Nephron progenitor cell (in vitro differentiated cells): ENCODE measurements at regions not wholly inside any gene's neighbourhood (a gene's known extent, or its start where the extent isn't known, plus 50 kb on each side); places are given as distances from the start of the nearest gene placed in this dataset.

Experiments
- DNase-seq: peaks from one replicate; pipeline ENCODE4 v3.0.0; 2021
- H3K27ac Mint-ChIP-seq: 2 replicates; pipeline ENCODE4 v1.8.0; 2021; ENCODE audit warnings: mild to moderate bottlenecking, moderate library complexity, mixed read lengths
- H3K27me3 Mint-ChIP-seq: 2 replicates; pipeline ENCODE4 v1.8.0; 2021; ENCODE audit warnings: mild to moderate bottlenecking, low read depth, mixed read lengths; ENCODE audit not compliant: poor library complexity
- H3K36me3 Mint-ChIP-seq: 2 replicates; pipeline ENCODE4 v1.8.0; 2021; ENCODE audit warnings: low read depth, mixed read lengths
- H3K4me1 Mint-ChIP-seq: 2 replicates; pipeline ENCODE4 v1.8.0; 2021; ENCODE audit warnings: mixed read lengths
- H3K4me3 Mint-ChIP-seq: 2 replicates; pipeline ENCODE4 v1.8.0; 2021; ENCODE audit warnings: mild to moderate bottlenecking, moderate library complexity, mixed read lengths
- H3K9me3 Mint-ChIP-seq: 2 replicates; pipeline ENCODE4 v1.8.0; 2021; ENCODE audit warnings: mild to moderate bottlenecking, moderate library complexity, mixed read lengths
- CTCF ChIP-seq: fragments of 200-600 bp; sonication (generic); IDR thresholded peaks from 2 replicates; pipeline ENCODE4 v1.5.0; 2021; ENCODE audit warnings: antibody characterized with exemption

- no peak overlapping the region for H3K27ac Mint-ChIP-seq
- no peak for TF ChIP-seq CTCF
- peaks cover 9% of the 10 kb centered on the region for H3K4me1 Mint-ChIP-seq
- no peak for DNase-seq
- peaks cover 27% of the 10 kb centered on the region for H3K27me3 Mint-ChIP-seq
- peaks cover 15% of the 10 kb centered on the region for H3K9me3 Mint-ChIP-seq
- H3K36me3 Mint-ChIP-seq, result no peaks in the 10 kb centered on the region
- no peak overlapping the region for H3K4me3 Mint-ChIP-seq
Observed at GRCh38 chr10:123506455-123506854, 159.7 kb upstream of the GPR26 start.

DNA sequence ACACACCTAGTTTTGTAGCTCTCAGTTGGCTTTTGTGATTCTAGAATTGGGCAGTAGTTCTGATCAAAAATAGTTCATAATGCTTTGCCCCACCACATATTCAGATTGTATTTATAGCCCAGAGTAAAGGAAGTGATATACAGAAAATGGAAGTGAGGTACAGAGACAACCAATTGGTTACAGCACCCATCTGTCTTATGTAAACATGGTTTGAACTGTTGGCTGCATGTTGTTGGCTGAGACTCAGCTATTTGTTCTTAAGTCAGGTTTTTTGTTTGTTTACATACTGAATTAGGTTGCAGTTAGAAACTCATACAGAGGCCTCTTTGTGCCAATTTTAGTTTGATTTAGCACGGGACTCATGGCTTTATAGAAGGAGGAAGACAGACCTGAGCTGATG lies 158.9 kb upstream of the GPR26 start:
- Mint-ChIP-seq H3K4me3 (no peak overlapping the region), H3K36me3 (no peaks in the 10 kb centered on the region), H3K9me3 (peaks cover 15% of the 10 kb centered on the region), H3K27me3 (peaks cover 28% of the 10 kb centered on the region), H3K4me1 (peaks cover 4% of the 10 kb centered on the region), H3K27ac (no peak overlapping the region)
- DNase-seq, result no peak
- TF ChIP-seq CTCF, result no peak

- peaks cover 32% of the 10 kb centered on the region for H3K27me3 Mint-ChIP-seq
- DNase-seq, result no peak
- no peaks in the 10 kb centered on the region for H3K36me3 Mint-ChIP-seq
- no peak for TF ChIP-seq CTCF
- peaks cover 15% of the 10 kb centered on the region for H3K9me3 Mint-ChIP-seq
- peaks cover 20% of the 10 kb centered on the region for H3K4me1 Mint-ChIP-seq
- H3K4me3 Mint-ChIP-seq, result no peak overlapping the region
- no peak overlapping the region for H3K27ac Mint-ChIP-seq
Observed at GRCh38 chr10:123509338-123509737, 156.8 kb upstream of the GPR26 start.

- Mint-ChIP-seq H3K36me3 (no peaks in the 10 kb centered on the region), H3K27me3 (peaks cover 33% of the 10 kb centered on the region), H3K4me3 (no peak overlapping the region), H3K4me1 (peaks cover 21% of the 10 kb centered on the region), H3K9me3 (peaks cover 4% of the 10 kb centered on the region), H3K27ac (peak overlapping the region; percentile 71)
- no peak for TF ChIP-seq CTCF
- no peak for DNase-seq
Observed at GRCh38 chr10:123512901-123513775, 153.0 kb upstream of the GPR26 start.

DNA sequence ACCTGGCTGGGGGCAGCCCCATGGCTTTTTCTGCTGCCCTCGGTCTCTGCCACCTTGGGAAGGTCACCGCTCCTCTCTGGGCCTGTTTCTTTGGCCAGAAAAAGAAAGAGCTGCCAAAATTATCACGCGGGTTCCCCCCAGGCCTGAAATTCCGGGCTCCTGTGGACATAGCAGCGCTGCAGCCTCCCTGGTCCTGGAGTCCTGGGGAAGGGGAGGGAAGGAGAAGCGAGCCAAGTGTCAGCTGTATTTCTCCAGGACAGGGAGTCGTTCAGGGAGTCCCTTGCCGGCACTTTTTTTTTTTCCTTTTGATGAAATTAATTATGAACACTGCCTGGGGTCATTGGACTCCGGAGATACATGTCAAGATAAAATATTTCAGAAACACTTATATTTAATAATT lies 152.3 kb upstream of the GPR26 start:
- Mint-ChIP-seq H3K4me1 (peaks cover 21% of the 10 kb centered on the region), H3K27me3 (peaks cover 28% of the 10 kb centered on the region), H3K27ac (no peak overlapping the region), H3K9me3 (no peaks in the 10 kb centered on the region), H3K36me3 (no peaks in the 10 kb centered on the region), H3K4me3 (no peak overlapping the region)
- no peak for DNase-seq
- no peak for TF ChIP-seq CTCF

- no peaks in the 10 kb centered on the region for H3K9me3 Mint-ChIP-seq
- peaks cover 21% of the 10 kb centered on the region for H3K4me1 Mint-ChIP-seq
- no peaks in the 10 kb centered on the region for H3K36me3 Mint-ChIP-seq
- H3K27ac Mint-ChIP-seq, result no peak overlapping the region
- no peak for TF ChIP-seq CTCF
- H3K4me3 Mint-ChIP-seq, result no peak overlapping the region
- peaks cover 24% of the 10 kb centered on the region for H3K27me3 Mint-ChIP-seq
- DNase-seq, result no peak
Observed at GRCh38 chr10:123514996-123515395, 151.2 kb upstream of the GPR26 start.
